HCT116 (cell line): ENCODE measurements at regions not wholly inside any gene's neighbourhood (a gene's known extent, or its start where the extent isn't known, plus 50 kb on each side); places are given as distances from the start of the nearest gene placed in this dataset.

Experiments used
- CEBPB ChIP-seq: IDR thresholded peaks from 2 replicates; pipeline ENCODE4 v1.6.1; 2012; ENCODE audit warnings: low read depth
- CTCF ChIP-seq, 3 experiments: fragments of 200-600 bp in 1 of 3; sonication (generic) in 1 of 3; IDR thresholded peaks in 2 of 3; conservative IDR thresholded peaks in 1 of 3; 2 replicates each; pipeline ENCODE4 v1.5.1; 2012 to 2017; ENCODE audit warnings: low read depth in 2 of 3, low read length in 2 of 3, antibody characterized with exemption in 1 of 3, borderline replicate concordance in 1 of 3, control low read depth in 1 of 3, mild to moderate bottlenecking in 1 of 3, mixed read lengths in 1 of 3, mixed run types in 1 of 3, moderate library complexity in 1 of 3; ENCODE audit not compliant: insufficient read depth in 1 of 3
- EZH2 ChIP-seq: fragments of 200-600 bp; sonication (generic); IDR thresholded peaks from 2 replicates; pipeline ENCODE4 v1.6.1; 2017; ENCODE audit warnings: antibody characterized with exemption, mixed run types
- EZH2phosphoT487 ChIP-seq: fragments of 200-600 bp; IDR thresholded peaks from 2 replicates; pipeline ENCODE4 v1.6.1; 2018; ENCODE audit warnings: antibody characterized with exemption, borderline replicate concordance
- POLR2A ChIP-seq: IDR thresholded peaks from 2 replicates; pipeline ENCODE4 v1.7.0; 2011; ENCODE audit warnings: borderline replicate concordance; ENCODE audit not compliant: insufficient read depth, insufficient read length; ENCODE audit errors: extremely low read depth
- REST ChIP-seq: IDR thresholded peaks from 2 replicates; pipeline ENCODE4 v1.6.1; 2012; ENCODE audit warnings: low read depth
- SIN3A ChIP-seq: IDR thresholded peaks from 2 replicates; pipeline ENCODE4 v1.6.1; 2012; ENCODE audit warnings: low read depth
- ZNF274 ChIP-seq: fragments of 200-500 bp; sonication (Bioruptor generic); IDR thresholded peaks from 2 replicates; pipeline ENCODE4 v1.6.1; 2014; ENCODE audit warnings: mild to moderate bottlenecking, low read depth, low read length, inconsistent platforms

- TF ChIP-seq CTCF (IDR thresholded peaks at IDR 0.05 in 2 of 3, conservative IDR thresholded peaks at IDR 0.05 in 1 of 3; ENCODE audit: borderline replicate concordance in 1 of 3, insufficient read depth in 1 of 3, low read depth in 2 of 3, low read length in 2 of 3) (no peak), SIN3A (no peak), ZNF274 (no peak), EZH2 (no peak), CEBPB (no peak), EZH2phosphoT487 (no peak), POLR2A (no peak), REST (no peak)
These were observed 153.4 kb upstream of the GDF10 start for GRCh38 chr10:47146572-47146971.
